ENCODE measurements at regions not wholly inside any gene's neighbourhood (a gene's known extent, or its start where the extent isn't known, plus 50 kb on each side); places are given as distances from the start of the nearest gene placed in this dataset.

- H3K27ac ChIP-seq = no peak overlapping the region
- TF ChIP-seq CTCF (IDR thresholded peaks at IDR 0.05) (no peak), EP300 (IDR thresholded peaks at IDR 0.05) (no peak), POLR2A (IDR thresholded peaks at IDR 0.05) (no peak)
- no peaks in the 10 kb centered on the region for H3K4me1 ChIP-seq
- H3K9me3 ChIP-seq = no peaks in the 10 kb centered on the region
- 25 to 40% methylated on average over 1 of the region's 1 CpG for WGBS, 2 donors
- H3K36me3 ChIP-seq = no peaks in the 10 kb centered on the region
- H3K4me3 ChIP-seq = no peak overlapping the region
- no peak for DNase-seq (ENCODE audit: low spot score in 2 of 2)
- no peaks in the 10 kb centered on the region for H3K27me3 ChIP-seq
These were observed 246.4 kb upstream of the LRRC7 start for GRCh38 chr1:69321311-69321710.

- no peaks in the 10 kb centered on the region for H3K36me3 ChIP-seq
- peaks cover 0 to 14% (median 3%) of the 10 kb centered on the region in 4 donors for H3K9me3 ChIP-seq
- H3K4me3 ChIP-seq = no peak overlapping the region
- no peak overlapping the region for H3K27ac ChIP-seq
- H3K4me1 ChIP-seq = no peaks in the 10 kb centered on the region
- no peak for DNase-seq (ENCODE audit: low spot score in 2 of 2)
- 83 to 84% methylated on average over 5 of the region's 5 CpGs for whole genome bisulfite sequencing, 2 donors
- H3K27me3 ChIP-seq = no peaks in the 10 kb centered on the region
- no peak for TF ChIP-seq EP300 (IDR thresholded peaks at IDR 0.05)
These were observed 239.5 kb upstream of the LRRC7 start for GRCh38 chr1:69328186-69328585.

GRCh38 chr1:69363236-69363635 is 204.5 kb upstream of the LRRC7 start:
- Histone ChIP-seq H3K4me3 (no peak overlapping the region), H3K9me3 (no peaks in the 10 kb centered on the region), H3K36me3 (no peaks in the 10 kb centered on the region), H3K4me1 (no peaks in the 10 kb centered on the region), H3K27ac (no peak overlapping the region), H3K27me3 (no peaks in the 10 kb centered on the region)
- WGBS, 2 donors = 60 to 69% methylated on average over 2 of the region's 2 CpGs
- DNase-seq (ENCODE audit: low spot score in 2 of 2) = no peak
- TF ChIP-seq CTCF (IDR thresholded peaks at IDR 0.05) (no peak), EP300 (IDR thresholded peaks at IDR 0.05) (no peak), POLR2A (IDR thresholded peaks at IDR 0.05) (no peak)

GRCh38 chr1:69373520-69373919 is 194.2 kb upstream of the LRRC7 start:
- Histone ChIP-seq H3K4me3 (no peak overlapping the region), H3K27ac (no peak overlapping the region), H3K27me3 (no peaks in the 10 kb centered on the region), H3K36me3 (no peaks in the 10 kb centered on the region), H3K4me1 (no peaks in the 10 kb centered on the region), H3K9me3 (peaks cover 0 to 10% (median 0%) of the 10 kb centered on the region in 4 donors)
- no peak for DNase-seq (ENCODE audit: low spot score in 2 of 2)
- WGBS, 2 donors = 91 to 97% methylated on average over 3 to 4 of the region's 4 CpGs
- no peak for TF ChIP-seq CTCF (IDR thresholded peaks at IDR 0.05)
- TF ChIP-seq POLR2A (IDR thresholded peaks at IDR 0.05) = no peak
- TF ChIP-seq EP300 (IDR thresholded peaks at IDR 0.05) = no peak

- no peaks in the 10 kb centered on the region for H3K36me3 ChIP-seq
- H3K27ac ChIP-seq = no peak overlapping the region
- no peaks in the 10 kb centered on the region for H3K9me3 ChIP-seq
- no peak for DNase-seq (ENCODE audit: low spot score in 2 of 2)
- no peaks in the 10 kb centered on the region for H3K4me1 ChIP-seq
- H3K27me3 ChIP-seq = no peaks in the 10 kb centered on the region
- TF ChIP-seq EP300 (IDR thresholded peaks at IDR 0.05) = no peak
- TF ChIP-seq CTCF (IDR thresholded peaks at IDR 0.05) = no peak
- TF ChIP-seq POLR2A (IDR thresholded peaks at IDR 0.05) = no peak
- WGBS, 2 donors = 86% methylated on average over 1 of the region's 1 CpG
- no peak overlapping the region for H3K4me3 ChIP-seq
These were observed 191.3 kb upstream of the LRRC7 start for GRCh38 chr1:69376408-69376807.

- H3K4me3 ChIP-seq = no peak overlapping the region
- WGBS, 2 donors = 70 to 77% methylated on average over 2 of the region's 2 CpGs
- no peak for TF ChIP-seq EP300 (IDR thresholded peaks at IDR 0.05)
- TF ChIP-seq POLR2A (IDR thresholded peaks at IDR 0.05) = no peak
- no peak for TF ChIP-seq CTCF (IDR thresholded peaks at IDR 0.05)
- no peak overlapping the region for H3K27ac ChIP-seq
- H3K27me3 ChIP-seq = no peaks in the 10 kb centered on the region
- DNase-seq (ENCODE audit: low spot score in 2 of 2) = no peak
- H3K9me3 ChIP-seq = no peaks in the 10 kb centered on the region
- H3K36me3 ChIP-seq = no peaks in the 10 kb centered on the region
- no peaks in the 10 kb centered on the region for H3K4me1 ChIP-seq
These were observed 190.2 kb upstream of the LRRC7 start for GRCh38 chr1:69377507-69377906.
